Mesenchymal stem cell (in vitro differentiated cells and primary cell): ENCODE measurements at regions not wholly inside any gene's neighbourhood (a gene's known extent, or its start where the extent isn't known, plus 50 kb on each side); places are given as distances from the start of the nearest gene placed in this dataset.

Experiments
- DNase-seq: peaks from one replicate; pipeline ENCODE4 v3.0.0-alpha.2; 2013
- H2AFZ ChIP-seq: one replicate; pipeline ENCODE4 v1.6.1; 2013; ENCODE audit warnings: low read depth, mild to moderate bottlenecking, control low read depth, inconsistent platforms, low read length, moderate library complexity
- H2AK5ac ChIP-seq: 2 replicates; pipeline ENCODE4 v1.6.1; 2013; ENCODE audit warnings: low read length, moderate library complexity, mild to moderate bottlenecking, inconsistent platforms; ENCODE audit not compliant: severe bottlenecking
- H2BK120ac ChIP-seq: one replicate; pipeline ENCODE4 v1.6.1; 2013; ENCODE audit warnings: low read depth, mild to moderate bottlenecking, inconsistent platforms, low read length, moderate library complexity
- H2BK12ac ChIP-seq, 2 experiments: one replicate each; pipeline ENCODE4 v1.6.1; 2013; ENCODE audit warnings: inconsistent platforms in 2 of 2, low read length in 2 of 2, mild to moderate bottlenecking in 2 of 2, moderate library complexity in 2 of 2, control low read depth in 1 of 2
- H2BK15ac ChIP-seq: one replicate; pipeline ENCODE4 v1.6.1; 2013; ENCODE audit warnings: mild to moderate bottlenecking, low read depth, inconsistent platforms; ENCODE audit not compliant: poor library complexity, severe bottlenecking
- H2BK5ac ChIP-seq: 2 replicates; pipeline ENCODE4 v1.6.1; 2013; ENCODE audit warnings: low read depth, mild to moderate bottlenecking, low read length, control low read depth, inconsistent platforms; ENCODE audit not compliant: poor library complexity, severe bottlenecking
- H3K14ac ChIP-seq, 2 experiments: one replicate each; pipeline ENCODE4 v1.6.1; 2013; ENCODE audit warnings: inconsistent platforms in 2 of 2, low read length in 2 of 2, control low read depth in 1 of 2, mild to moderate bottlenecking in 1 of 2, moderate library complexity in 1 of 2
- H3K18ac ChIP-seq, 2 experiments: one replicate each; pipeline ENCODE4 v1.6.1; 2013; ENCODE audit warnings: inconsistent platforms in 2 of 2, low read length in 2 of 2, control low read depth in 1 of 2, low read depth in 1 of 2, mild to moderate bottlenecking in 1 of 2
- H3K23ac ChIP-seq, 2 experiments: one replicate each; pipeline ENCODE4 v1.6.1; 2013; ENCODE audit warnings: inconsistent platforms in 2 of 2, low read length in 2 of 2, mild to moderate bottlenecking in 2 of 2, moderate library complexity in 2 of 2, control low read depth in 1 of 2
- H3K27ac ChIP-seq: 2 replicates; pipeline ENCODE4 v1.5.1; 2013; ENCODE audit warnings: mild to moderate bottlenecking, moderate library complexity, low read length, control low read depth, inconsistent platforms; ENCODE audit not compliant: poor library complexity, severe bottlenecking
- H3K27me3 ChIP-seq, 2 experiments: 2 replicates each; pipeline versions ENCODE4 v1.6.1 to v1.7.0; 2013; ENCODE audit warnings: low read length in 2 of 2, mild to moderate bottlenecking in 2 of 2, moderate library complexity in 2 of 2, control low read depth in 1 of 2, inconsistent platforms in 1 of 2; ENCODE audit not compliant: control insufficient read depth in 1 of 2, insufficient read depth in 1 of 2
- H3K36me3 ChIP-seq, 2 experiments: 2 replicates each; pipeline versions ENCODE4 v1.6.1 to v1.7.0; 2013; ENCODE audit warnings: low read length in 2 of 2, control low read depth in 1 of 2, inconsistent platforms in 1 of 2, low read depth in 1 of 2, mild to moderate bottlenecking in 1 of 2; ENCODE audit not compliant: insufficient read depth in 2 of 2, control insufficient read depth in 1 of 2
- H3K4ac ChIP-seq, 2 experiments: one replicate each; pipeline ENCODE4 v1.6.1; 2013; ENCODE audit warnings: inconsistent platforms in 2 of 2, low read length in 2 of 2, mild to moderate bottlenecking in 2 of 2, moderate library complexity in 2 of 2, control low read depth in 1 of 2, low read depth in 1 of 2
- H3K4me1 ChIP-seq: 2 replicates; pipeline ENCODE4 v1.6.1; 2013; ENCODE audit warnings: low read depth, low read length, control low read depth; ENCODE audit not compliant: control insufficient read depth, insufficient read depth
- H3K4me2 ChIP-seq: 2 replicates; pipeline ENCODE4 v1.6.1; 2013; ENCODE audit warnings: low read length, mild to moderate bottlenecking, inconsistent platforms; ENCODE audit not compliant: poor library complexity, severe bottlenecking
- H3K4me3 ChIP-seq, 2 experiments: 2 replicates each; pipeline versions ENCODE4 v1.5.1 to v1.7.0; 2013; ENCODE audit warnings: low read length in 2 of 2, mild to moderate bottlenecking in 2 of 2, control low read depth in 1 of 2, low read depth in 1 of 2; ENCODE audit not compliant: insufficient read depth in 1 of 2
- H3K79me1 ChIP-seq: replicated peaks from 2 replicates; pipeline ENCODE4 v1.6.1; 2013; ENCODE audit warnings: mild to moderate bottlenecking, control low read depth, low read length, inconsistent platforms; ENCODE audit not compliant: poor library complexity, severe bottlenecking
- H3K9ac ChIP-seq: 2 replicates; pipeline ENCODE4 v1.7.0; 2013; ENCODE audit warnings: mild to moderate bottlenecking, low read length, moderate library complexity
- H3K9me3 ChIP-seq: 2 replicates; pipeline ENCODE4 v1.7.0; 2013; ENCODE audit warnings: mild to moderate bottlenecking, low read length; ENCODE audit not compliant: control insufficient read depth
- H4K8ac ChIP-seq: one replicate; pipeline ENCODE4 v1.6.1; 2013; ENCODE audit warnings: inconsistent platforms, mild to moderate bottlenecking, low read length, moderate library complexity
- H4K91ac ChIP-seq: one replicate; pipeline ENCODE4 v1.6.1; 2013; ENCODE audit warnings: mild to moderate bottlenecking, low read length, inconsistent platforms
- WGBS: methylation state at CpG from one replicate; pipeline ENCODE4 v1.1.7; 2013; ENCODE audit warnings: mixed read lengths; 5-methylcytosine and 5-hydroxymethylcytosine counted together

GRCh38 chr6:119506631-119507174 is 157.1 kb upstream of the MAN1A1 start:
- no peak overlapping the region for H3K18ac ChIP-seq
- H3K27me3 ChIP-seq, result no peaks in the 10 kb centered on the region
- H2BK15ac ChIP-seq, result no peak overlapping the region
- no peaks in the 10 kb centered on the region for H3K36me3 ChIP-seq
- no peak overlapping the region for H3K27ac ChIP-seq
- H3K9ac ChIP-seq, result no peak overlapping the region
- H2BK120ac ChIP-seq, result no peak overlapping the region
- no peak overlapping the region for H2BK5ac ChIP-seq
- no peak overlapping the region for H2BK12ac ChIP-seq
- no peak overlapping the region for H4K8ac ChIP-seq
- no peak overlapping the region for H3K4me3 ChIP-seq
- no peak overlapping the region for H3K23ac ChIP-seq
- H3K79me1 ChIP-seq, result no peaks in the 10 kb centered on the region
- H4K91ac ChIP-seq, result no peak overlapping the region
- H3K4ac ChIP-seq, result no peak overlapping the region
- H3K14ac ChIP-seq, result no peak overlapping the region
- DNase-seq, result no peak
- H2AFZ ChIP-seq, result no peak overlapping the region
- H2AK5ac ChIP-seq, result no peak overlapping the region
- no peaks in the 10 kb centered on the region for H3K9me3 ChIP-seq
- H3K4me2 ChIP-seq, result no peak overlapping the region
- no peaks in the 10 kb centered on the region for H3K4me1 ChIP-seq

- 85% methylated on average over 4 of the region's 4 CpGs for WGBS
- H2BK5ac ChIP-seq, result no peak overlapping the region
These were observed 152.4 kb upstream of the MAN1A1 start for GRCh38 chr6:119501798-119502483.

GRCh38 chr6:119499797-119500196 is 150.2 kb upstream of the MAN1A1 start:
- Histone ChIP-seq H2BK120ac (no peak overlapping the region), H2AFZ (no peak overlapping the region), H4K8ac (no peak overlapping the region), H2AK5ac (no peak overlapping the region), H3K79me1 (no peaks in the 10 kb centered on the region), H4K91ac (no peak overlapping the region), H2BK12ac (no peak overlapping the region), H3K18ac (no peak overlapping the region), H2BK5ac (no peak overlapping the region), H3K36me3 (no peaks in the 10 kb centered on the region), H3K4ac (no peak overlapping the region), H3K9ac (no peak overlapping the region), H3K27me3 (no peaks in the 10 kb centered on the region), H3K9me3 (no peaks in the 10 kb centered on the region), H2BK15ac (no peak overlapping the region), H3K4me3 (no peak overlapping the region), H3K4me2 (no peak overlapping the region), H3K23ac (no peak overlapping the region), H3K4me1 (peaks cover 2% of the 10 kb centered on the region), H3K27ac (no peak overlapping the region), H3K14ac (no peak overlapping the region)
- WGBS, result no CpG with 5 or more reads among the region's 1 CpG
- DNase-seq, result no peak

More at GRCh38 chr6:119501798-119502483, 152.4 kb upstream of the MAN1A1 start:
- Histone ChIP-seq H2AK5ac (no peak overlapping the region), H4K91ac (no peak overlapping the region), H3K4me2 (no peak overlapping the region), H3K14ac (no peak overlapping the region), H3K9ac (no peak overlapping the region), H3K18ac (no peak overlapping the region), H3K79me1 (no peaks in the 10 kb centered on the region), H3K23ac (no peak overlapping the region), H4K8ac (no peak overlapping the region), H3K27ac (no peak overlapping the region), H3K4me3 (no peak overlapping the region), H3K27me3 (no peaks in the 10 kb centered on the region), H2BK15ac (no peak overlapping the region), H2AFZ (no peak overlapping the region), H2BK120ac (no peak overlapping the region), H3K36me3 (no peaks in the 10 kb centered on the region), H3K4ac (no peak overlapping the region), H3K4me1 (no peaks in the 10 kb centered on the region), H2BK12ac (no peak overlapping the region), H3K9me3 (no peaks in the 10 kb centered on the region)
- DNase-seq, result no peak

DNA sequence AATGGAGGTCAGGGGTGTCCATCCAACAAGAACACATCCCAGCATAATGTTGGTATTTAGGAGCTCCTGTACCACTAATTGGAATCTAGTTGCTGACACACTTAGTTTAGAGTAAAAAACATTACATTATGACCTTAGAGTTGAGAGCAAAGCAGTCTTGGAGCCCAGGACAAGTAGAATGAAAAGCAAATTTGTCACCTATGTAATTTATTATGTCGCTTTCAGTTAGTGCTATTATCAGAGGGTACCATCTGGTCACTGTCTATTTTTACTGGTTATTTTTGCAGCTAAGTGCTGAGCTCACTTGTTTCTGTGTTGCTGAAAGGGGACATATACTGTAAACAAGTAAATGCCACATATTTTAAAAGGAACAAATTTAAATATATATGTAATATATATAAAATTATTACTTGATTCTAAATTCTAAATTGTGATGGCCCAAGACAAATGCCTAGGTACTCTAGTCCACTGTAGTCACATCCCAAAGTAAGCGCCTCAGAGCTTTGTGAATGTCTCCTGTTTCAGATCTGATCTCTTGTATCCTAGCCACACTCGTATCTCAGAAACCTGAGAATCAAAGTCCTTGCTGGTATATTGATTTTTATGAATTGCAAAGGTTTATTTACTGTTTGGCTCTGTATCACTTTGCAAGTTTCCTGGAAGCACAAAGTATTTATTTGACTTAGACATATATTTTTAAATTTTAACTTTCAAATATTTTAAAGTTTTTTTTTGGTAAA is 148.6 kb upstream of the MAN1A1 start:
- Histone ChIP-seq H3K36me3 (no peaks in the 10 kb centered on the region), H2BK15ac (no peak overlapping the region), H3K4me3 (no peak overlapping the region), H4K91ac (no peak overlapping the region), H3K79me1 (no peaks in the 10 kb centered on the region), H3K23ac (no peak overlapping the region), H2BK5ac (no peak overlapping the region), H2AFZ (no peak overlapping the region), H3K18ac (no peak overlapping the region), H2BK120ac (no peak overlapping the region), H2AK5ac (no peak overlapping the region), H2BK12ac (no peak overlapping the region), H3K9ac (no peak overlapping the region), H3K14ac (no peak overlapping the region), H3K4me2 (no peak overlapping the region), H3K27ac (no peak overlapping the region), H4K8ac (no peak overlapping the region), H3K9me3 (no peaks in the 10 kb centered on the region), H3K4ac (no peak overlapping the region), H3K4me1 (peaks cover 2% of the 10 kb centered on the region), H3K27me3 (no peaks in the 10 kb centered on the region)
- DNase-seq, result no peak
- 92% methylated on average over 2 of the region's 3 CpGs for WGBS
